ENCODE measurements at regions not wholly inside any gene's neighbourhood (a gene's known extent, or its start where the extent isn't known, plus 50 kb on each side); places are given as distances from the start of the nearest gene placed in this dataset.

DNA sequence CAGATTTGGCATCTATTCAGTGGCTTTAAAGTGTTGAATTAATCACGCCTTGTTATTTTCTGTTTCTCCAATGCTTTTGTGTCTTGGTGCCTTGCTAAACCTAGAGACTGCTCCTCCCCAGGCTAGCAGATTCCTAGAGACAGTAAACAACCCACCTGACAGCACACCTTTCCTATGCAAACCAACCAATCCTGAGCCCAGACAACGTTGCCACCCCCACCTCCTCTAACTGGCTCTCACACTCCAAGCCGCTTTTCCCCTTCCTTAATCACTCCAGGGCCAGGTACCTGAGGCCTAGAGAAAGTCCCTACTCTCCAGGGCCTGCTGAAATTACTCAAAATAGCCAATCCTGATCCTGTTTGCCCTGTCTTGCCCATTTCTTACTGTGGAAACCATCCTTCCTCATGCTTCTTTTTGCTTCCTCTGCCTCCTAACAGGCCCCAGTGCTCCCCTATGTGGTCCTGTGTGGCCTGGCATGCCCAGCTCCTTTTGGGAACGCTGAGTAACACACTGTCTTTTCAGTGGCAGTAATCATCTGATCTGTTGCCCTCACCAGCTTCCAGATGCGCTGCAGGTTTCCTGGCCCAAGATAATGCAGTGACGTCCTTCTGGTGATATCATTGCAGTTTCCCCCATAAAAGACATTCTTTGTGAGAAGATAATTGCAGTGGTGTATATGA is 53.4 kb downstream of the GAS1 start:
- DNase-seq (ENCODE audit: low read depth) = peak; percentile 8

DNA sequence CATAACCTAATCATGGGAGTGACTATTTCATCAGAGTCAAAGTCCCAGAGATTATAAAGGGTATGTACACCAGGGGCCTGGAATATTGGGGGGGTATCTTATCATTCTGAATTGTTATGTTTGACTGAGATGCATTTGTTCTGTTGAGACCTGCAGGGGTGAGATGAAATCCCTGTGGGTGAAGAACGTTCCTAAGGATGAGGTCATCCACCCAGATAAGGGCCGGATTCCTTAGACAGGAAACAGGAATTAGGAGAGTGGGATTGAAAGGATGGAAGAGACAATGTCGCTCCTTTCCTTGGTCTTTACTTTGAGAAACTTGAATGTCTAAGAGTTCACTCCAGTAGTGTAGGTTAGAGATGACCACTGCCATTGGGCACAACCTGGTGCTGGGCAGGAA is 54.7 kb downstream of the GAS1 start:
- DNase-seq (ENCODE audit: low read depth) = no peak

GRCh38 chr9:86891886-86892437 is 55.3 kb downstream of the GAS1 start:
- no peak for DNase-seq (ENCODE audit: low read depth)

DNA sequence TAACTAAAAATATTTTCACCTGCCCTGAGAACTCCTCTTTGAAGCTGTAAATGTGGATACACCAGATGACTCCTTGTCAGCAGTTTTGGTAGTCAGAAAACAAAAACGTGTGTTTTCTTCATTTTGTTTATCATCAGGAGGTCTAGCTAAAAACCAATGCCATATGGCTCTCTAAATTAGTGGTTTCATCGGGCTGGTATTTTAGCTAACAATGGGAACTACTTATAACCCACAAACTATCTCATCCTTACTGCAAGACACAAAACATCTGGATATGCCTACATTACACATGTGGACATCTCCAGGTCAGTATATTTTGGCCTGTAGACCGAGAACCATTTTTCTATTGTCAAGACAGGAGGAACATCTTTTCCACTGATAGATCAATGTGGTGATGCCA is 56.2 kb downstream of the GAS1 start:
- peak; percentile 4 for DNase-seq (ENCODE audit: low read depth)

- DNase-seq (ENCODE audit: low read depth) = no peak
Observed at GRCh38 chr9:86885232-86885631, 62.1 kb downstream of the GAS1 start.

GRCh38 chr9:86876621-86877196 is 70.6 kb downstream of the GAS1 start:
- DNase-seq (ENCODE audit: low read depth) = no peak

GRCh38 chr9:86868616-86869015 is 78.7 kb downstream of the GAS1 start:
- DNase-seq (ENCODE audit: low read depth) = peak; percentile 3

DNA sequence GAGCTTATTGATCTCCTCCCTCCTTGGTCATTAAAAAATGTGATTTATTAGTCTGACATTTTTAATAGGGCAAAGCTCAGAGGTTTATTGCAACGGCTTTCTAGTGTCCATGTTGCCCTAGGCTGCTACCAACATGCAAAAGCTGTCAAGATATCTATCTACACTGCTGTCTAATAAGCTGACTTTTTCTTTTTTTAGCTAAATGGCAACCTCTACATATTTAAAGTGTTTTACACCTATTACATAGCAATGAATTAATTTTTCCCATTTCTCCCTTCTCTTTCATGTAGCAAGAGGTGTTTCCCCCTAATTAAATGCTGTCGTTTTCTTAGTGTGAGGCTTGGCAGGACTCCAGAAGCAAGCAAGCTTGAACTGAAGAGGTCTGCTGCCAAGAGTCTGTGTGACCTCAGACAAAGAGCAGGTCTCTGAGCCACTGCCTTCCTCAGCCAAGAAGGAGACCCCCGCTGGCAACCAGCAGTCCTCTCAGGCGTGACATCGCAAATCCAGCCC is 79.4 kb downstream of the GAS1 start:
- no peak for DNase-seq (ENCODE audit: low read depth)

GRCh38 chr9:86865952-86866351 is 81.4 kb downstream of the GAS1 start:
- DNase-seq (ENCODE audit: low read depth) = no peak

- DNase-seq (ENCODE audit: low read depth) = no peak
Observed at GRCh38 chr9:86860006-86860405, 87.3 kb downstream of the GAS1 start.

DNA sequence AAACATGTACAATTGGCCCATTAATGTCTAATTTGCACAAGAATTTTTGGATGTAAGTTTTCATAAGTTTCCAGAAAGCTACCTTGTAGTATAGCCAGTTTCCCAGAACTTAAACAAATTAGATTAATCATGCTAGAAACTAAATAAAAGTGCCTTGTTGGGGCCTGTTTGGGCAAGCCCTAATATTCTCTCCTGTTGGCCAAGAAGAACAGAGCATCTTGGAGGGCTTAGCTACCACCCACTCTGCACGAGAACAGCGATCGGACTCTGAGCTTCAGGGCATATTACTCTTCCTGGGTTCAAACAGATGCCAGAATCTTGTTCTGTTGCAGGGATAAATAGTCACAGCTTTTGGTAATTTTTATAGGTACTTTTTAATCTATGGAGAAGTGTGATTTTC is 88.2 kb downstream of the GAS1 start:
- no peak for DNase-seq (ENCODE audit: low read depth)

- DNase-seq (ENCODE audit: low read depth) = no peak
Observed at GRCh38 chr9:86858009-86858408, 89.3 kb downstream of the GAS1 start.

DNA sequence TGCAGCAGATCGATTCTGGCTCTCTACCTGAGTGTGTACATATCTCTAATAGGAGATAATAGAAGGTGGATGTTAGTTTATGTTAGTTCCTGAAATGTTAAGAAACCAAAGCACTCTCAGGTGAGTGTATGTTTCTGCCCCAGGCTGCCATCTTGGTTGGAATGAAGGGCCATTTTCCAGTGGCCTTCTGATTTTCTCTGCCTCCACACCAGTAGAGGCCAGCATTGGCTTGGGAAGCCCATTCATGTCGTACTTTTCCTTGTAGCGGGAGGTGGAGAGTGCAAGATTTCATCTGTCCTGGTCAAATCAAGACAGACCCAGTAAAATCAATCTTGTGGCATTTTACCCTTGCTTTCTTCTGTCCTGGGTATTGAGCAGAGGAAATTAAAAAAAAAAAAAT is 91.0 kb downstream of the GAS1 start:
- DNase-seq (ENCODE audit: low read depth) = no peak

GRCh38 chr9:86854898-86855523 is 92.3 kb downstream of the GAS1 start:
- peak; percentile 79 for DNase-seq (ENCODE audit: low read depth)

- no peak for DNase-seq (ENCODE audit: low read depth)
Observed at GRCh38 chr9:86846656-86847055, 100.7 kb downstream of the GAS1 start.

- DNase-seq (ENCODE audit: low read depth) = no peak
Observed at GRCh38 chr9:86843206-86843605, 104.1 kb downstream of the GAS1 start.

GRCh38 chr9:86842573-86842972 is 104.7 kb downstream of the GAS1 start:
- no peak for DNase-seq (ENCODE audit: low read depth)

GRCh38 chr9:86839522-86839921 is 107.8 kb downstream of the GAS1 start:
- no peak for DNase-seq (ENCODE audit: low read depth)

DNA sequence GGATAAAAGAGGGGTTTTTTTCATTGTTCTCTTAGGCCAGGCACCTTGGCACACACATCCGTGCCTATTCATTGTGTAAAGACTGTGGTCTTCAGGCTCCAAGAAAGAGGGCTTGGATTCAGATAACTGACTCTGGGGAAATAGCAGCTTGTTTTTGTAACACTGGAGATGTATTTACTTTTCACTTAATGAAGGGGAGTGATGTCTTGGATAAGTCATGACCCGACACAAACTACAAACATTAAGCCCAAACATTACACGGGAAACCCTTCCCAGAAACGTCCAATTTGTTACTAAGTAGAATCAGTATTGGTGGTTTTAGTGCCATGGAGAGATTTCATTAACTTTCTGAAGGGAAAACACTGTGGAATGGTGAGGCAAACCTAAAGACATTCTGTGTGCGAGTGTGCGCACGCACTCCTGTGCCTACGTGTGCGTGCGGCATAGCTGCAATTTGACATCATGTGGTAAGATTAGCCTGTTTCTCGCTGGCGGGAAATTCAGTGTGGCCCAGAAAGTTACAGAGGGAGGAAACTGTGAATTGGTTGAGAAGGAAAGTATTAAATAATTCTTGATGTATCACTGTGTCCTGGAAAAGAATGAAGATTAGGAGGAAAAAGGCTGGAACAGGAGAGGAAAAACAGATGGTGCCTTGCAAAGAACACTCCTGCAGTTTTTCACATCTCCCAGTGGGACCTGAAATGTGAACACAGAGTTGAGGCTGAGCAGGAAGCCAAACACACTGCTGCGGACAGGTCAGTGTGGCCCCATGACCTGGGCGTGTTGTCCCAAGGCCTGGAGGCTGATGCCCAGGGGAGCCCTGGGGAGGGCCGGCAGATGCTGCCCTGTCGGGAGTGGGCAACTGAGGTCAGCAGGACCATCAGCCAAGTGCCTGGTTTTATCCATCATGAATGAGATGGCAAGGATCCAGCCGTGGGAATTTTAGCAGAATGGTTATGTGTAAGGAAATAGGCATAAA is 108.5 kb downstream of the GAS1 start:
- no peak for DNase-seq (ENCODE audit: low read depth)

GRCh38 chr9:86837345-86837744 is 110.0 kb downstream of the GAS1 start:
- no peak for DNase-seq (ENCODE audit: low read depth)

DNA sequence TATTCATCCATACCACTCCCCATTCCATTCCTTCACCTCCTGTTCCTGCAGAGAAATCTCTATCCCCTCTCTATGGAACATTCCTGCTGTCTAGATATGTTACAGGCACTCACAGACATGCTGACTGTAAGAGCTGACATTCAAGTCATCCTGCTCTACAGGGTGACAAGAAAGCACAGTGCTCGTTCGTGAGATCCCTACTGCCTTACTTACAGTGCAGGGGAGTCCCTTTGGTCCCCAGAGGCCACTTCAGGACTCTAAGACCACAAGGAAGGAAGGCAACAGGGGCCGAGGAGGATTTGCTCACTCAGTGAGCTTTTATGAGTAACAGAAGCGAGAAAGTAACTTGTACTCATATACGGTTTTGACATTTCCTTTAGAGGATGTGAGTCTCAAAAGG is 110.5 kb downstream of the GAS1 start:
- DNase-seq (ENCODE audit: low read depth) = no peak

GRCh38 chr9:86836266-86836665 is 111.0 kb downstream of the GAS1 start:
- DNase-seq (ENCODE audit: low read depth) = no peak

All from GM04504 (cell line).